ENCODE measurements at regions not wholly inside any gene's neighbourhood (a gene's known extent, or its start where the extent isn't known, plus 50 kb on each side); places are given as distances from the start of the nearest gene placed in this dataset.

- TF ChIP-seq, protein P1, sequence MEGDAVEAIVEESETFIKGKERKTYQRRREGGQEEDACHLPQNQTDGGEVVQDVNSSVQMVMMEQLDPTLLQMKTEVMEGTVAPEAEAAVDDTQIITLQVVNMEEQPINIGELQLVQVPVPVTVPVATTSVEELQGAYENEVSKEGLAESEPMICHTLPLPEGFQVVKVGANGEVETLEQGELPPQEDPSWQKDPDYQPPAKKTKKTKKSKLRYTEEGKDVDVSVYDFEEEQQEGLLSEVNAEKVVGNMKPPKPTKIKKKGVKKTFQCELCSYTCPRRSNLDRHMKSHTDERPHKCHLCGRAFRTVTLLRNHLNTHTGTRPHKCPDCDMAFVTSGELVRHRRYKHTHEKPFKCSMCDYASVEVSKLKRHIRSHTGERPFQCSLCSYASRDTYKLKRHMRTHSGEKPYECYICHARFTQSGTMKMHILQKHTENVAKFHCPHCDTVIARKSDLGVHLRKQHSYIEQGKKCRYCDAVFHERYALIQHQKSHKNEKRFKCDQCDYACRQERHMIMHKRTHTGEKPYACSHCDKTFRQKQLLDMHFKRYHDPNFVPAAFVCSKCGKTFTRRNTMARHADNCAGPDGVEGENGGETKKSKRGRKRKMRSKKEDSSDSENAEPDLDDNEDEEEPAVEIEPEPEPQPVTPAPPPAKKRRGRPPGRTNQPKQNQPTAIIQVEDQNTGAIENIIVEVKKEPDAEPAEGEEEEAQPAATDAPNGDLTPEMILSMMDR (IDR thresholded peaks at IDR 0.05): no peak
- peak in 1 of 3 donors; percentile 20 for TF ChIP-seq POLR2A (IDR thresholded peaks at IDR 0.05)
These were observed 221.3 kb downstream of the ARHGAP12 start for GRCh38 chr10:31707093-31708039.

All from body of pancreas (tissue), 4 donors.